ENCODE measurements at regions not wholly inside any gene's neighbourhood (a gene's known extent, or its start where the extent isn't known, plus 50 kb on each side); places are given as distances from the start of the nearest gene placed in this dataset.

DNA sequence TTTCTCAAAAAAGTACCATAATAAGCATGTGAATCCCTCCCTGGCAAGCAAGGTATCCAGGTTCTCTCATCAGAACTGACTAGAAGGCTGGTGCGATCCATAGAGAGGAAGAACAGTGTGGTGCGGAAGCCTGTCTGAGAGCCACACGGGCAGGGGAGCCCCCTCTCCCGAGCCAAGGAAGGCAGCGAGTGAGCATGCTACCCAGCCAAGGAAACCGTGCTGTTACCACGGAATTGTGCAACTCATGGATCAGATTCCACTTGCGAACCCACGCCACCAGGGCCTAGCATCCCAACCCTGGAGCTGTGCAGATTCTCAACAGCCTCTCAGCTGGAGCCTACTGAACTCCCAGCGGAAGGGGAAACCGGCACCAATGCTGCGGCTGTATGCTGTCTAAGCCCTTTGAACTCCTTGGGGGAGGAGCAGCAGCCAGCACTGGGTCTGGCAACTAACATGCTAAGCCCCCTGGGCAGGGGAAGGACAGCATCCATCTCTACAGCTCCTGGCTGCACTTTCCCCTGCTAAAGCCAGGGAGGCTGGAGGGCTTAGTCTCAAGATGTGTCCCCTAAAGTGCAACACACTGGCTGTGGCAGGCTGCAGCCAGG, 823.1 kb downstream of the EPHA4 start:
- Histone ChIP-seq H3K36me3 (ENCODE audit: control insufficient read depth in 2 of 2, insufficient read depth in 1 of 2, low read length in 2 of 2) (no peaks in the 10 kb centered on the region), H3K4me3 (ENCODE audit: low read depth, low read length) (no peak overlapping the region), H3K9me3 (ENCODE audit: control insufficient read depth, insufficient read depth, low read depth, low read length) (no peaks in the 10 kb centered on the region), H3K27ac (ENCODE audit: extremely low read depth, low read depth, low read length) (no peak overlapping the region), H3K4me1 (ENCODE audit: control insufficient read depth, insufficient read depth, low read length) (no peaks in the 10 kb centered on the region)
- ChIA-PET POLR2A (no interaction called here), CTCF (interaction anchor here (0.6 kb wide), 1 partner anchor 136 kb away, joined by 3 read pairs; no protein-coding TSS in a partner anchor)
- TF ChIP-seq MEIS1 (CRISPR knock-in tag; IDR thresholded peaks at IDR 0.05; ENCODE audit: borderline replicate concordance), result no peak
- no peak for TF ChIP-seq ZNF837 (tag by site-specific recombination; IDR thresholded peaks at IDR 0.05)

- Histone ChIP-seq H3K36me3 (ENCODE audit: control insufficient read depth in 2 of 2, insufficient read depth in 1 of 2, low read length in 2 of 2) (no peaks in the 10 kb centered on the region), H3K4me1 (ENCODE audit: control insufficient read depth, insufficient read depth, low read length) (no peaks in the 10 kb centered on the region), H3K27ac (ENCODE audit: extremely low read depth, low read depth, low read length) (no peak overlapping the region), H3K9me3 (ENCODE audit: control insufficient read depth, insufficient read depth, low read depth, low read length) (no peaks in the 10 kb centered on the region), H3K4me3 (ENCODE audit: low read depth, low read length) (no peak overlapping the region)
- TF ChIP-seq ZNF274 (IDR thresholded peaks at IDR 0.05; ENCODE audit: low read length) (no peak), ZNF274 (tag by site-specific recombination; IDR thresholded peaks at IDR 0.05; ENCODE audit: borderline replicate concordance) (no peak), ZEB2 (tag by site-specific recombination; IDR thresholded peaks at IDR 0.05) (no peak), ZNF76 (tag by site-specific recombination; IDR thresholded peaks at IDR 0.05; ENCODE audit: borderline replicate concordance, low read depth) (no peak), ZBTB1 (tag by site-specific recombination; IDR thresholded peaks at IDR 0.05) (no peak), ZNF416 (tag by site-specific recombination; IDR thresholded peaks at IDR 0.05) (no peak), OSR2 (tag by site-specific recombination; IDR thresholded peaks at IDR 0.05) (no peak), ZNF621 (tag by site-specific recombination; IDR thresholded peaks at IDR 0.05) (no peak), ZSCAN30 (tag by site-specific recombination; IDR thresholded peaks at IDR 0.05) (no peak)
- ChIA-PET POLR2A (no interaction called here), CTCF (no interaction called here)
Measured at GRCh38 chr2:220753486-220753885, 818.6 kb downstream of the EPHA4 start.

- Histone ChIP-seq H3K9me3 (ENCODE audit: control insufficient read depth, insufficient read depth, low read depth, low read length) (no peaks in the 10 kb centered on the region), H3K4me1 (ENCODE audit: control insufficient read depth, insufficient read depth, low read length) (no peaks in the 10 kb centered on the region), H3K4me3 (ENCODE audit: low read depth, low read length) (no peak overlapping the region), H3K36me3 (ENCODE audit: control insufficient read depth in 2 of 2, insufficient read depth in 1 of 2, low read length in 2 of 2) (no peaks in the 10 kb centered on the region), H3K27ac (ENCODE audit: extremely low read depth, low read depth, low read length) (no peak overlapping the region)
- TF ChIP-seq, protein P1, sequence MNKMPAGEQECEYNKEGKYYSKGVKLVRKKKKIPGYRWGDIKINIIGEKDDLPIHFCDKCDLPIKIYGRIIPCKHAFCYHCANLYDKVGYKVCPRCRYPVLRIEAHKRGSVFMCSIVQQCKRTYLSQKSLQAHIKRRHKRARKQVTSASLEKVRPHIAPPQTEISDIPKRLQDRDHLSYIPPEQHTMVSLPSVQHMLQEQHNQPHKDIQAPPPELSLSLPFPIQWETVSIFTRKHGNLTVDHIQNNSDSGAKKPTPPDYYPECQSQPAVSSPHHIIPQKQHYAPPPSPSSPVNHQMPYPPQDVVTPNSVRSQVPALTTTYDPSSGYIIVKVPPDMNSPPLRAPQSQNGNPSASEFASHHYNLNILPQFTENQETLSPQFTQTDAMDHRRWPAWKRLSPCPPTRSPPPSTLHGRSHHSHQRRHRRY (tag by site-specific recombination; IDR thresholded peaks at IDR 0.05), result no peak
- no peak for TF ChIP-seq ZNF341 (tag by site-specific recombination; IDR thresholded peaks at IDR 0.05; ENCODE audit: low read depth)
- TF ChIP-seq ZNF302 (tag by site-specific recombination; IDR thresholded peaks at IDR 0.05; ENCODE audit: low read depth), result no peak
- TF ChIP-seq ZNF184 (tag by site-specific recombination; IDR thresholded peaks at IDR 0.05), result no peak
- no peak for TF ChIP-seq GLIS1 (tag by site-specific recombination; IDR thresholded peaks at IDR 0.05)
- TF ChIP-seq, protein P2, sequence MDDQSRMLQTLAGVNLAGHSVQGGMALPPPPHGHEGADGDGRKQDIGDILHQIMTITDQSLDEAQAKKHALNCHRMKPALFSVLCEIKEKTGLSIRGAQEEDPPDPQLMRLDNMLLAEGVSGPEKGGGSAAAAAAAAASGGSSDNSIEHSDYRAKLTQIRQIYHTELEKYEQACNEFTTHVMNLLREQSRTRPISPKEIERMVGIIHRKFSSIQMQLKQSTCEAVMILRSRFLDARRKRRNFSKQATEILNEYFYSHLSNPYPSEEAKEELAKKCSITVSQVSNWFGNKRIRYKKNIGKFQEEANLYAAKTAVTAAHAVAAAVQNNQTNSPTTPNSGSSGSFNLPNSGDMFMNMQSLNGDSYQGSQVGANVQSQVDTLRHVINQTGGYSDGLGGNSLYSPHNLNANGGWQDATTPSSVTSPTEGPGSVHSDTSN (CRISPR knock-in tag; IDR thresholded peaks at IDR 0.05), result no peak
- TF ChIP-seq ZSCAN30 (tag by site-specific recombination; IDR thresholded peaks at IDR 0.05), result no peak
- TF ChIP-seq ZNF202 (tag by site-specific recombination; IDR thresholded peaks at IDR 0.05; ENCODE audit: borderline replicate concordance), result no peak
- TF ChIP-seq OVOL3 (tag by site-specific recombination; IDR thresholded peaks at IDR 0.05), result no peak
- TF ChIP-seq ZNF394 (tag by site-specific recombination; IDR thresholded peaks at IDR 0.05; ENCODE audit: borderline replicate concordance), result no peak
- TF ChIP-seq, protein P3, sequence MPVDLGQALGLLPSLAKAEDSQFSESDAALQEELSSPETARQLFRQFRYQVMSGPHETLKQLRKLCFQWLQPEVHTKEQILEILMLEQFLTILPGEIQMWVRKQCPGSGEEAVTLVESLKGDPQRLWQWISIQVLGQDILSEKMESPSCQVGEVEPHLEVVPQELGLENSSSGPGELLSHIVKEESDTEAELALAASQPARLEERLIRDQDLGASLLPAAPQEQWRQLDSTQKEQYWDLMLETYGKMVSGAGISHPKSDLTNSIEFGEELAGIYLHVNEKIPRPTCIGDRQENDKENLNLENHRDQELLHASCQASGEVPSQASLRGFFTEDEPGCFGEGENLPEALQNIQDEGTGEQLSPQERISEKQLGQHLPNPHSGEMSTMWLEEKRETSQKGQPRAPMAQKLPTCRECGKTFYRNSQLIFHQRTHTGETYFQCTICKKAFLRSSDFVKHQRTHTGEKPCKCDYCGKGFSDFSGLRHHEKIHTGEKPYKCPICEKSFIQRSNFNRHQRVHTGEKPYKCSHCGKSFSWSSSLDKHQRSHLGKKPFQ (tag by site-specific recombination; IDR thresholded peaks at IDR 0.05), result no peak
- TF ChIP-seq, protein P4, sequence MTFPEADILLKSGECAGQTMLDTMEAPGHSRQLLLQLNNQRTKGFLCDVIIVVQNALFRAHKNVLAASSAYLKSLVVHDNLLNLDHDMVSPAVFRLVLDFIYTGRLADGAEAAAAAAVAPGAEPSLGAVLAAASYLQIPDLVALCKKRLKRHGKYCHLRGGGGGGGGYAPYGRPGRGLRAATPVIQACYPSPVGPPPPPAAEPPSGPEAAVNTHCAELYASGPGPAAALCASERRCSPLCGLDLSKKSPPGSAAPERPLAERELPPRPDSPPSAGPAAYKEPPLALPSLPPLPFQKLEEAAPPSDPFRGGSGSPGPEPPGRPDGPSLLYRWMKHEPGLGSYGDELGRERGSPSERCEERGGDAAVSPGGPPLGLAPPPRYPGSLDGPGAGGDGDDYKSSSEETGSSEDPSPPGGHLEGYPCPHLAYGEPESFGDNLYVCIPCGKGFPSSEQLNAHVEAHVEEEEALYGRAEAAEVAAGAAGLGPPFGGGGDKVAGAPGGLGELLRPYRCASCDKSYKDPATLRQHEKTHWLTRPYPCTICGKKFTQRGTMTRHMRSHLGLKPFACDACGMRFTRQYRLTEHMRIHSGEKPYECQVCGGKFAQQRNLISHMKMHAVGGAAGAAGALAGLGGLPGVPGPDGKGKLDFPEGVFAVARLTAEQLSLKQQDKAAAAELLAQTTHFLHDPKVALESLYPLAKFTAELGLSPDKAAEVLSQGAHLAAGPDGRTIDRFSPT (tag by site-specific recombination; IDR thresholded peaks at IDR 0.05), result no peak
- TF ChIP-seq, protein P5, sequence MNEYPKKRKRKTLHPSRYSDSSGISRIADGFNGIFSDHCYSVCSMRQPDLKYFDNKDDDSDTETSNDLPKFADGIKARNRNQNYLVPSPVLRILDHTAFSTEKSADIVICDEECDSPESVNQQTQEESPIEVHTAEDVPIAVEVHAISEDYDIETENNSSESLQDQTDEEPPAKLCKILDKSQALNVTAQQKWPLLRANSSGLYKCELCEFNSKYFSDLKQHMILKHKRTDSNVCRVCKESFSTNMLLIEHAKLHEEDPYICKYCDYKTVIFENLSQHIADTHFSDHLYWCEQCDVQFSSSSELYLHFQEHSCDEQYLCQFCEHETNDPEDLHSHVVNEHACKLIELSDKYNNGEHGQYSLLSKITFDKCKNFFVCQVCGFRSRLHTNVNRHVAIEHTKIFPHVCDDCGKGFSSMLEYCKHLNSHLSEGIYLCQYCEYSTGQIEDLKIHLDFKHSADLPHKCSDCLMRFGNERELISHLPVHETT (tag by site-specific recombination; IDR thresholded peaks at IDR 0.05), result no peak
- CTCF ChIA-PET, result no interaction called here
- POLR2A ChIA-PET, result no interaction called here
Measured at GRCh38 chr2:220756653-220757052, 815.5 kb downstream of the EPHA4 start.
